ENCODE measurements at regions not wholly inside any gene's neighbourhood (a gene's known extent, or its start where the extent isn't known, plus 50 kb on each side); places are given as distances from the start of the nearest gene placed in this dataset.
"Not testable (repeated sequence)": the region's sequence is repeated elsewhere in the genome, so short reads cannot be mapped to it uniquely, and the experiment has no call there.

DNA sequence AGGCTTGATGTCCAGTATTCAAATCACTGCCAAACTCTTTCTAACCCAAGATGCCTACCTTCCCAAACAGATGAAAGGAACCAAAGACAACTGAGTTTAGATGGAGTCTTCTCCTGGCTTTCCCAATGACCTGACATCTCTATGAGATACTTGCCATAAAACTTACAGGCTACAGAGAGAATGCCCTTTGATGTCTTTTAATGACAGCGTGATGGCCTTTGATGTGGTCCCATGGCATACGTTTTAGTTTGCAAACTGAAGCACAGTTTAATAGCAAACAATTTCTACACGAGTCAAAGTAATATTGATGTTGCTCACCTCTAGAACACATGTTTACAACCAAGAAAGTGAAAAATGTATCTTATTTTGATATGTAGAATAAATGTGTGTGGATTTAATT, 73.2 kb downstream of the ZIC4 start:
- DNase-seq (ENCODE audit: low spot score): no peak

DNA sequence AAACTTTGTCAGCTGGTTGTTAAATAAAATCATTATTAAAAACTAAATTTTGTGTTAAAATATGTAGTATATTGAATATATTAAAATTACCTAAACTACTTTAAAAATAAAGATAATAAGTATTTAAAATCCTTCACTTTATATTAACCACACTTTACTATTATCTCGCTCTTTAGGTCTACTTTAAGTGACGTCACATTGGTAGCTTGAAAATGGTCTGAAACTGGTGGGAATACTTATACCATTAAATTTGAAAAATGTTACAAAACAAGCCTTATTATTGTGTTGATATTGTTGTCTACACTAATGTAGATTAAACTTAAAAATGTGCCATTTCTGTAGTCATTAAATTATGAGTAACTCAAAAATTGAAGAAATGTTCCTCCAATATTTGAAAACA, 77.6 kb downstream of the ZIC4 start:
- no peak for DNase-seq (ENCODE audit: low spot score)

DNA sequence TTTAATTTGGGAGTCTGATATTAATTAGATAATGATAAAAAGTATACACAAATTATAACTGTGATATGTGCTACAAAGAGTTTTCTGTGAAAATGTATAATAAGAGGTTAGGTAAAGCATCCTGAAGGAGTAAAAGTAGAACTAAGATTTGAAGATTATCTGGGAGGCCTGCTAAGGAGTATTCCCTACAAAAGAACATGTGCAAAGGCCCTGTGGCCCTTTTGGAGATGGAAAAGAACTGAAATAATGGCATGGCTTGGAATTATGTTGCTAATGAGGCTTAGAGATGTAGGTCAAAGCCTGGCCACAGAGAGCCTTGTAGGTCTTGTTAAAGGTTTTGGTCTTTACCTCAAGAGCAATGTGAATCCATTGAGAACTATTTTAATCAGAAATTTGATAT, 82.0 kb downstream of the ZIC4 start:
- DNase-seq (ENCODE audit: low spot score): no peak

DNA sequence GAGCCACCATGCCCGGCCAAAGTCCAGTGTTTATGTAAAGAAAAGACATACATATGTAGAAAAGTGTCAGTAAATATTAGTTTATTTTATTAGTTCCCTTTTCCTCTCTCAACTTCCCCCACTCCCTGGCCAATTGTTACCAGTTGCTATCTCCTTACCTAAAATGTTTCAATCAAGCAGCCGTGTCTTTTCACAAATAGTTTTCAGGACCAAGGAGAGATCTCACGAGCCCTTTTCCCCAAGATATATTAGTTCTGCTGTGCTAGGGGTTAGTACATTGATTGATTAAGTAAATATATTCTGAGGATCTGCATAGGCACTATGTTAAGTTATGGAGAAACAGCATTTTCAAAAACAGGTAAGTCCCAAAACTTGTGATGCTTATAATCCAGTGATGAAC, 87.4 kb downstream of the ZIC4 start:
- no peak for DNase-seq (ENCODE audit: low spot score)

DNA sequence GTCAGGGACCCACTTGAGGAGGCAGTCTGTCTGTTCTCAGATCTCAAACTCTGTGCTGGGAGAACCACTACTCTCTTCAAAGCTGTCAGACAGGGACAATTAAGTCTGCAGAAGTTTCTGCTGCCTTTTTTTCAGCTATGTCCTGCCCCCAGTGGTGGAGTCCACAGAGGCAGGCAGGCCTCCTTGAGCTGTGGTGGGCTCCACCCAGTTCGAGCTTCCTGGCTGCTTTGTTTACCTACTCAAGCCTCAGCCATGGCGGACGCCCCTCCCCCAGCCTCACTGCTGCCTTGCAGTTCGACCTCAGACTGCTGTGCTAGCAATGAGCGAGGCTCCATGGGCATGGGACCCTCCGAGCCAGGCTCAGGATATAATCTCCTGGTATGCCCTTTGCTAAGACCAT, 89.3 kb downstream of the ZIC4 start:
- not testable (repeated sequence) for DNase-seq (ENCODE audit: low spot score)

DNA sequence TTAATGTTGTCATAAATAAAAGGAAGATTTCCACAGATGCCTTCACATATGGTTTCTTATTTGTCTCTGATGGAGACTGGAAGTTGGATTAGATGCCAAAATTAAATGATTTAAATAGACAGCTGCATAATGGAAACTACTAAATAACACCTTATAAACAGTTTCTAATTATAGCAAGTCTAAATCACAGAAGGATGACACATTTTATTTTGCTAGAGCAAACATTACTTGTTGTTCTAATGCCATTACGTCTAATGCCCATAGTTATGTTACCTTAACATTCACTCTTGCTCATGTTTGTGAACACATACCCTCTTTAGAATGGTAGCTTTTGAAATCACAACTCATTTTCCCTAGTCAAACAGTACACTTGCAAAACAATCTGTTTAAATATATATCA, 92.8 kb downstream of the ZIC4 start:
- DNase-seq (ENCODE audit: low spot score): no peak

DNA sequence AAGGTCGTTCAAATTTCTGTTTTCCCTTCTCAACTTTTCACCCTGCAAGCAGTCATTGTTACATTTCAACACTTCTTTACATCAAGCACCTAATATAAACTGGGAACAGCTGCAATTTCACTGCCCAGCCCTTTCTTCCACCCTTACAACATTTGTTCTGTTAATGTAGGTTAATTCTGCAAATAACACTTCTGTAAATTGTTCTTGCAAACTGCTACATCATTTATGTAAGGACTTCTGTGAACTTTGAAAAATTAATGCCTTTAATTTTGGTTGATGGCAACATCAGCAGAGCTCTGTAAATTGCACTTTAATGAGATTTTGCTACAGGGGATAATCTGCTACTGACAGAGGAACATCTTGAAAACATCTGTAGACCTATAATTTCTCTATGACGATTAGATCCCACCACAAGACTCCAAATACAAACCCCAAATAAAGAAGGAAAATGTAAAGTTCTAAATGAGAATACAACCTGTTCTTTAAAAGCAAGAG, 93.5 kb downstream of the ZIC4 start:
- no peak for DNase-seq (ENCODE audit: low spot score)

DNA sequence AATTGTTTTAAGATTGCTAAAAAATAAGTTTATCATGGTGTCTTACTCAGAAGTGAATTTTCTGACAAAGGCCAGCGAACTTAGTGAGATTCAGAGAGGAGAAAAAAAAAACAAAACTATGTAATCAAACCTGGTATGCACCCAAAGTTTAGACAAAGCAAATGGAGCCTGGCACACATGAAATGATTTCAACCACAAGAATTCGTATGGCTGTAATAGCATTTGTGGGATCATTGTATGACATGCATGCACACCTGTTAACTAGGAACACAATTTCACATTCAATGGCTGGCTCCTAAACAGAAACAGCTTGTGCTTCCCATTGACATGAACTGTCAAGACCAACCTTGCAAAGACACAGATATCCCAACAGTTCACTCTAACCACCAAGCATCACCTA, 94.6 kb downstream of the ZIC4 start:
- DNase-seq (ENCODE audit: low spot score): no peak

DNA sequence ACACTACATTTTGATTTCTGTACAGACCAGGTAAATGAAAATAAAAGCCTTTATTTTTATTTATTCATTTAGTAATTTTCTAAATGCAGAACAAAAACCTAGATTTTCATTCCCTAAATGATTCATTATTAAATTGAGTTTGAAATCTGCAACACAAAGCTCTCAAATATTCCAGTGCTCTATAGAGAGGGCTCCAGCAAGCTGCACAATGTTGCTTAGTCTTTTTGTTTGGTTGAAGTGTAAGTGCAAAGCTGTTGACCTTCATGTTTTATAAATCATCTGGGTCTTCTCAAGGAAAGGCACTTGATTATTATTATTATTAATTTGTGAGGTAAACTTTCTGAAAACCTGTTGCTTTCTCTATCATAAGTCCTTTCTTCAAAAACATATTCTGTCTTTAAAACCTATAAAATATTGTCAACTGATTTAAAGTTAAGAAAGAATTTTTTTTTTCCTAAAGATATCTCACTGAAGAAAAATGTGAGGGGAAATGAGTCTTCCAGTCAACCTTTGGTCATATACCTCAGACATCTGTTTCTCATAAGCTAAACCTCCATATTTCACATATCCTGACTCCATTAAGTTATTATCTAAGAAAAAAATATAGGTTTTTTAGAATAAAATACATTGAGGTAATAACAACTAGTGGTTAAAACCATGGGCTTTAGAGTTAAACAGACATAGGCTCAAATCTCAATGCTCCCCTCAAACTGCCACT, 100.7 kb downstream of the ZIC4 start:
- DNase-seq (ENCODE audit: low spot score): no peak

DNA sequence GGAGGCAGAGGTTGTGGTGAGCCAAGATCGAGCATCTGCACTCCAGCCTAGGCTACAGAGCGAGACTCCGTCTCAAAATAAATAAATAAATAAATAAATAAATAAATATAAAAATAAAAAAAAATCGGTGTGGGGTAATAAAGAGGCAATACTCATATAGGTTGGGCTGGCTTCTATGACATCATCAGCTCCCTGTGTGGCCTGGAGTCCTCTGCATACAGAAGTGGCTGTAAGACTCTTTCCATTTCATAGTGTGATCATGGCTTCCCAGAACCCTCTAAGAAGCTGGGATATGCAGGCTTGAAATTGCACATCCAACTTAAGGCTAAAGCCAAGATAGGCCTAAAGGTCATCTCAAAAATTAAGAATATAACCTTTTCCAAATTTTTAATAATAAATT, 101.6 kb downstream of the ZIC4 start:
- no peak for DNase-seq (ENCODE audit: low spot score)

DNA sequence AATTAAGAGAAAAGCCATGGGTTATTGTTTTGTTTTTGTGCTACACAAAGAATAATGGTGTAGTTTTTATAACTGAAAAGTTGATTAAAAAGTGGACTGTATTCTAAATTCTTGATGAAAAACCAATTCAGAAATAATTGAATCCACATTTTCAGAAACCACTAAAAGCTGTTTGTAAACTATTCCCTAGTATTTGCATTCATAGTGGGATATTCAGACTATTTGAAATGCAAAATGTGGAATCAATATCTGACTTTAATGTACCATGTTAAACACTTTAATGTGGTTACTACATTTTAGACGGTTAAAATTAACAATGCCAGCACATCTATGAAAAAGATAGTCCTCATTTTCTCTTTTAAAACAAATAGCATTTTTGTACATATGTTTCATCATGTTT, 104.6 kb downstream of the ZIC4 start:
- DNase-seq (ENCODE audit: low spot score): no peak

DNA sequence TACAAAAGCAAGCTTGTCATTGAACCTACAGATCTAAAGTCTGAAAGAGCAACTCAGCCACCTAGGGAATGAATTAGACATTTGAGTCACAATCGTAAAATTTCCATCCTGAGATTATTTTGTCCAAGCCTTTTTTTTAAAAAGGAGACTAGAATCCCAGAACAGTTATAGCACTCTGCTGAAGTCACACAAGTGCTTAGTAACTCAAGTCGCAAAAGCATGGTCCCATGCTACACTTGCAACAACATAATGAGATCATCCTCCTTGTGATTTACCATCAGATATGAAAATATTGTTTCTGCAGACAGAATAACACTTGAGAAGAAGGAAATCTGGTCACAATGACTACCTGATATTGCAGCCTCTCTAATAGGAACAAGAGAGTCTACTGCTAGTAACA, 106.7 kb downstream of the ZIC4 start:
- no peak for DNase-seq (ENCODE audit: low spot score)

DNA sequence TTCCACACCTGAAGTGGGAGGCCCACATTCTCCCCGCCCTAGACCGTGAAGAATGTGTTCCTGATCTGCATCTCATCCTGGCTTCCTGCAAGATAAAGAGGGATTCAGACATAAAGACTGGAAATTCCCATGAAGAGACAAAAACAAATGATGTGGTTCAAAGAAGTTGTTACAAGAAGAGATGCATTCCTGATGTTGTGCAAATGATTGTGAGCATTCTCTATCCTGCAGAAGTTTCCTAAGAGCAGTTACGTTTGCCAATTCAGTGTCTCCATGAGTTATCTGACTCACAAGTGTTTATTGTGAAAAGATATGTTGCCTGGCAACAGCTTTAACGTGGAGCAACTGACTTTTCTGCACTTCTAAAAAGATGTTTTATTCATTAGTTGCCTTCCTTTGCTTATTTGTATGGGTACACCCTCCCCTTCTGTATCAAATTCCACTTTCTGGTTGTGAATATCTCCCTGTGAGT, 107.8 kb downstream of the ZIC4 start:
- DNase-seq (ENCODE audit: low spot score): no peak

DNA sequence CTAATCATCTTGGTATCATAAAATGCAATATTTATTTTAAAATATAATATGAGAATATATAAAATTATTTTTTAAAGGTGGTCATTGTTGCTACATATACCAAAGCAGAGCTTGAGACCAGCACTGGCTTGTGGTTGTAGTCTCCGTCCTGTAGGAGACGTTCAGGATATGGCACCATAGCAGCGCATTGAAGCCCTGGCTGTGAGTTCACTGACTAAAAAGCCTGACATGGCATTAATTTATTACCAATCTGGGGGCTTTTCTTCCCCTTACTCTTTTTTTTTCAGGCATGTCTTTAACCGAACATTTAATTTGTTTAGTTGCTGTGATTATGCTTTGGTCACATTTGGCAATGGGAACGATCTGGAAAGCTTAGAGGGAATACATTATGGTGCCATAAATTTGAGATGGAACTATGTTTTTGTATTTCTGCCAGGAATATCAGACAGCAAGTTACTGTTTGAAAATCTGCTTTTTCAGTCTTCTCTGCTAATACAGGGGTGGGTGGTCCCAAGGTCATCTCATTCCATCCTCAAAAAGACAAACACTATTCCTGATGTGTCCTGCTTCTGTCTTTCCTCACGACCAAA, 108.5 kb downstream of the ZIC4 start:
- no peak for DNase-seq (ENCODE audit: low spot score)

DNA sequence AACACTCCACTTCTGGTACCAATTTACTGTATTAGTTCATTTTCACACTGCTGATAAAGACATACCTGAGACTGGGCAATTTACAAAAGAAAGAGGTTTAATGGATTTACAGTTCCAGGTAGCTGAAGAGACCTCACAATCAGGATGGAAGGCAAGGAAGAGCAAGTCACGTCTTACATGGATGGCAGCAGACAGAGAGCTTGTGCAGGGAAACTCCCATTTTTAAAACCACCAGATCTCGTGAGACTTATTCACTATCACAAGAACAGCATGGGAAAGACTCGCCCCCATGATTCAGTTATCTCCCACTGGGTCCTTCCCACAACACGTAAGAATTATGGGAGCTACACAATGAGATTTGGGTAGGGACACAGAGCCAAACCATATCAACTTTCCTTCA, 119.0 kb downstream of the ZIC4 start:
- DNase-seq (ENCODE audit: low spot score): not testable (repeated sequence)

DNA sequence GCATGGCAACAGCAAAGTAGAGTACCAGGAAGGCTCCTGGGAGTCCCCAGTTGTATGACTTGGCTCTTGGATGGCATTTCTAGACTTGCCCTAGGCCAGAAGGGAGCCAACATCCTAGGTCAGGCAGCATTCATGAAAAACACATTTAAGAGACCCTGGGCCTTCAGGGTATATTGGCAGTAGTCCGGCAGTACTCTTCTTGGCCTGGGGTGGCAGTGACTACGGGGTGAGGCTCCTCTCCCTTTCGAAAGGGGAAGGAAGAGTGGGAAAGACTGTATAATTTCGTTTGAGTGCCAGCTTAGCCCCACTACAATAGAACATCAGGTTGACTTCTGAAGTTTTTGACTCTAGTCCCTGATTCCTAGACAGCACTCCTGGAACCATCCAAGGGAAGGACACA, 136.4 kb downstream of the ZIC4 start:
- DNase-seq (ENCODE audit: low spot score): no peak

DNA sequence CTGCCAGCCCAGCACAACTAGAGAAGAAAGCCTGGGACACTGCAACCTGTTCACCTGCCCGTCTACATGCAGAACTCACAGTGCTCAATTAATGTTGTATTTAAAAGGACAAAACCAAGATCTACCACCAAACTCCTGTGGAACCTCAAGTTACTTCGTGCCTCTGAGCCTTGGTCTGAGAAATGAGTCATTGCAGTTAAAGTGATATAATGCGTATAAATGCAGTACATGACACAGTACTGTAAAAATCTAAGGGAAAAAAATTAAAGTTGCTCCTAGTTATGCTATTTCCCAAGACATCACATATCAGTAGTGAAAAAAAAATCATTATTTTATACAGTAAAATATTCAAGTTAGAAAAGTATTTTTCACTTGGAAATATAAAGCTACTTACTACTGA, 138.9 kb downstream of the ZIC4 start:
- no peak for DNase-seq (ENCODE audit: low spot score)

DNA sequence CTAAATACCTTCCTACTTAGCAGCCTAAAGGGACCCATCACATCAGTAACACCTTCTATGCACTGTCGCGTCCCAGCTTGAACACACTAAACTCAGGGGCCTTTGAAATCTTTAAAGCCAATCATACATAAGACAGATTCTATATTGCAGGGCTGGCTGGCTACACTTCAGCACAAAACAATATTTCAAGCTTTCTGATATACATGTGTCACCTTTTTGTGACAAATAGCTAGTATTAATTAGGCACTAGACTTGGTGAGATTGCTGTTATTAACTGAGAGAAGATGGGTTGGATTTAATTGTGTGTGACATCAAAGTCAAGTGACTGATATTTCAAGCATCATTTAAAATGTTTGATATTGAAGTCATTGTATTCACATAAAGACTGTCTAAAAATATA, 148.4 kb downstream of the ZIC4 start:
- DNase-seq (ENCODE audit: low spot score): no peak

DNA sequence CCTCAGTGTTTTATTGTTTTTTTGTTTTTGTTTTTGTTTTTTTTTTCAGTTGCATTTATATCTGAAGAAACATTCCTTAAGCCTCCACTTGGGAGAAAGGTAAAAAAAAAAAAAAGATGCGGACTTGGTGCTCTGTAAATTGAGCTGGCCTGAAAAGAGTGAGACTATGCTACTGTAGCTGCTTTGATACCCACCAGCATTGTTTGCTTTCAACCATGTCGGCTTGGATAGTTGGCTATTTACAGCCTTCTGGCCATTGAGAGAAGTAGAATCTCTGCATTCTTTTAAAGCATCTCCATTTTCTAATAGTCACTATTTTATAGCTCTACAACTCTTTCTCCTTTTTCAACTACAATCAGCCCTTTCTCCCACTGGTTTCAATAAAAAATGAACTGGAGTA, 149.6 kb downstream of the ZIC4 start:
- DNase-seq (ENCODE audit: low spot score): no peak

DNA sequence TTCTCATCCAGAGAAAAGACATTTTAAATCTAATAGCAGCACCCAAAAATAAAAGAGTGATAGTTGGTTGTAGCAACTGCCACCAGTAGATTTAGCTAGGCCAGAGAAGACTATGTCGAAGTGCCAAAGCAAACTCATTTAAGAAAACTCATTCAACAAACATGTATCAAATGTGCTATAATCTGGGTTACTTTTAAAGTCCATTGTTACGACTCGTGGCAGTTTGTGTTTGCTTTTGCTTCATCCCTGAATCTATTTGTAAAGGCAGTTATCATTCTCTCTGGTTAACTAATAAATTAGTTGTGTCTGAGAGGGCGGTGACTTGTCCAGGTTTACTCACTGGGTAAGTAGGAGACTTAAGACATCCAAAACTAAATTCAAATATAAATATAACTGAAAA, 159.4 kb downstream of the ZIC4 start:
- DNase-seq (ENCODE audit: low spot score): no peak

DNA sequence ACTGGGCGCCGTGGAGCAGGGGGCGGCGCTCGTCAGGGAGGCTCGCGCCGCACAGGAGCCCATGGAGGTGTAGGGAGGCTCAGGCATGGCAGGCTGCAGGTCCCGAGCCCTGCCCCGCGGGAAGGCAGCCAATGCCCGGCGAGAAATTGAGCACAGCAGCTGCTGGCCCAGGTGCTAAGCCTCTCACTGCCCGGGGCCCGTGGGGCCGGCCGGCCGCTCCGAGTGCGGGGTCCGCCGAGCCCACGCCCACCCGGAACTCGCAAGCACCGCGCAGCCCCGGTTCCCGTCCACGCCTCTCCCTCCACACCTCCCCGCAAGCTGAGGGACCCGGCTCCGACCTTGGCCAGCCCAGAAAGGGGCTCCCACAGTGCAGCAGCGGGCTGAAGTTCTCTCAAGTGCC, 160.7 kb downstream of the ZIC4 start:
- DNase-seq (ENCODE audit: low spot score): not testable (repeated sequence)

DNA sequence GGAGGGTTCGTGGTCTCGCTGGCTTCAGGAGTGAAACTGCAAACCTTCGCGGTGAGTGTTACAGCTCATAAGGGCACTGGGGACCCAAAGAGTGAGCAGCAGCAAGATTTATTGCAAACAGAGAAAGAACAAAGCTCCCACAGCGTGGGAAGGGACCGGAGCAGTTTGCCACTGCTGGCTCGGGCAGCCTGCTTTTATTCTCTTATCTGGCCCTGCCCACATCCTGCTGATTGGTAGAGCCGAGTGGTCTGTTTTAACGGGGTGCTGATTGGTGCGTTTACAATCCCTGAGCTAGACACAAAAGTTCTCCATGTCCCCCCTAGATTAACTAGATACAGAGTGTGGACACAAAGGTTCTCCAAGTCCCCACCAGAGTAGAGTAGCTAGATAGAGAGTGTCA, 161.3 kb downstream of the ZIC4 start:
- DNase-seq (ENCODE audit: low spot score): not testable (repeated sequence)

DNA sequence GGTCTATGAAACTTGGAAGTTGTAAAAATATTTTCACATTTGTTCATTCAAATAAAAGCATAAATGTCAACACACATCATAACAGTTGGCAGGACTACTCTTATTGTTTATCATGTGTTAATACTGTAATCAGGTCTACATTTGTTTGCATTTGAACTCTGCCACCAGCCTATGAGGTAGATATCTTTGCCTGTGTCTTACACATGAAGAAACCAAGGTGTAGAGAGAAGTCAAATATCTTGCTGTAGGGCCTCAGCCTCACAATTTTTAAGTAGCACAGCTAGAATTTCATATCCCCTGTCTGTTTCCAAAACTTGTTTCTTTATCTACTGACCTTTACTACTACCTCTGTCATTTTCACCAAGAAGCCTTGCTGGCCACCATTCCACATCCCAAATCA, 161.9 kb downstream of the ZIC4 start:
- no peak for DNase-seq (ENCODE audit: low spot score)

DNA sequence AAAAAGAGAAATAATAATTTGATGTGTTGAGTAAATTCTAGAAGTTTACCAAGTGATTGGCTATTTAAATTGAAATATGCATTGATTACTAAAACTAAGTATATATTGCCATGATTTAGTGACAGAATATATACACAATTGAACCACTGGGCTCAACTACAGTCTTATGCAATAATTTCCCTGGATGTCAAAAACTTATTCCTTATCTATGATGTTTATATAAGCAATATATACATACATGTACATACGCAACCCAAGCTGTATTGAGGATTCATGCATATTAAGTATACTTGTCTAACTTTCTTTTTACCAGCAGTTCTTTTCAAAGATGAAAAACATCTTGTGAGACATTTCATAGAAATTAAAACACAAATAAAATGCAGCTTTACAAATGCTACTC, 165.8 kb downstream of the ZIC4 start:
- no peak for DNase-seq (ENCODE audit: low spot score)

Data from ecto neural progenitor cell (in vitro differentiated cells).